ENCODE measurements at regions not wholly inside any gene's neighbourhood (a gene's known extent, or its start where the extent isn't known, plus 50 kb on each side); places are given as distances from the start of the nearest gene placed in this dataset.

GRCh38 chr3:21801631-21802030 is 50.6 kb upstream of the ZNF385D start:
- no peak for DNase-seq

- no peak for DNase-seq
These were observed 52.6 kb upstream of the ZNF385D start for GRCh38 chr3:21803604-21804003.

GRCh38 chr3:21804330-21804729 is 53.3 kb upstream of the ZNF385D start:
- no peak for DNase-seq

GRCh38 chr3:21806733-21807132 is 55.7 kb upstream of the ZNF385D start:
- DNase-seq: no peak

- DNase-seq: no peak
These were observed 74.7 kb upstream of the ZNF385D start for GRCh38 chr3:21825684-21826083.

DNA sequence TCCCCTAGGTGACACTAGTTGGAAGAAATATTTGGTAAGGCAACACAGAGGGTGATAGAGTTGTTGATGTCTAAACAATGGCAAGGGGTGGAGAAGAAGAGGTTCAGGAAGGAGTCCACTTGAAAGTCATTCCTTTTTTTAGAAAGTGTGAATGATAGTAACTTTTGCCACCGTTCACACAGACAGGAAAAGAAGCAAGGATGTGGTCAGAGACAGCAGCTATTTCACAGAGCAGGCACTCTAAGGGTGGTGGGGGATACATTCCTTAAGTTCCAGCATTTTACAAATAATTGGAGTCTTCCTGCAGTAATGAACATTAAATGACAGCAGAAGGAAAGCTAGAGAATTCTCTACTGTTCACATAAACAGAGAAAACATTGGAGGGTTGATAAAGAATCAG is 75.4 kb upstream of the ZNF385D start:
- DNase-seq: no peak

DNA sequence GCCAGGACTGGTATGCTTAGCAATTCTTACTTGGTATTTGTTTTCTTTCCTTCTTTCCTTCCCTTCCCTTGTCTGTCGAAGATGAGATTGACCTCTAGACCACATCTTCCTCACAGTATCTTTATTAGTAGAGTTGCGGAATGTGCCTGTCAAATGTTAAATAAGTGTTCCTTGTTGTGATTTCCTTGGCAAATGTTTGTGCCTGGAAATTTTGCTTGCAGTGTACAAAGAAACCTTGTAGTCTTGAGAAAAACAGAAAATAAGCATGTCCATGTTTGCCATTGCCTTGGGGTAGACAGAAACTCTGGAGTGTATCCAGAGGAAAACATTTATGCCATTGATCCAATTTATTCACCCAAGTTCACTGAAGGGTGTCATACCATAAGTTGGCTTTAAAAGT is 79.5 kb upstream of the ZNF385D start:
- DNase-seq: no peak

- DNase-seq: no peak
These were observed 84.3 kb upstream of the ZNF385D start for GRCh38 chr3:21835264-21835663.

- no peak for DNase-seq
These were observed 85.2 kb upstream of the ZNF385D start for GRCh38 chr3:21836227-21836626.

- no peak for DNase-seq
These were observed 88.2 kb upstream of the ZNF385D start for GRCh38 chr3:21839176-21839575.

- no peak for DNase-seq
These were observed 88.6 kb upstream of the ZNF385D start for GRCh38 chr3:21839592-21839991.

DNA sequence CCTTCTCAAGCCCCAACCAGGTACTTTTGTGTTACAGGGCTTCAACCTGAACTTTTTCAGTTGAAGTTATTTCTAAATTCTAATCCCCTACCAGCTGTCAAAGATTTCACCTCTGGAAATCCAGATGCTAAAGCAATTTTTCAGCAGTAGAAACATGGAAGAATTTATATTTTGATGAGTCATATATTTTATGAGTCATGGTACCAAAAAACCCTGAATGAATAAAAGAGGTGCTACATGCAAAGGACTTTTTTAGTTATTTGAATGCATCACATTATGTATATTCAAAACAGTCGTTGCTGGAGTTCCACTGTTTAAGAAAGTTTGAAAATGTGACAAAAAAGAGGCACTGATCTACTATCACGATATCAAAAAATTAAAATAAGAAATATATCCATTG is 96.0 kb upstream of the ZNF385D start:
- no peak for DNase-seq

- no peak for DNase-seq
These were observed 108.4 kb upstream of the ZNF385D start for GRCh38 chr3:21859124-21860081.

DNA sequence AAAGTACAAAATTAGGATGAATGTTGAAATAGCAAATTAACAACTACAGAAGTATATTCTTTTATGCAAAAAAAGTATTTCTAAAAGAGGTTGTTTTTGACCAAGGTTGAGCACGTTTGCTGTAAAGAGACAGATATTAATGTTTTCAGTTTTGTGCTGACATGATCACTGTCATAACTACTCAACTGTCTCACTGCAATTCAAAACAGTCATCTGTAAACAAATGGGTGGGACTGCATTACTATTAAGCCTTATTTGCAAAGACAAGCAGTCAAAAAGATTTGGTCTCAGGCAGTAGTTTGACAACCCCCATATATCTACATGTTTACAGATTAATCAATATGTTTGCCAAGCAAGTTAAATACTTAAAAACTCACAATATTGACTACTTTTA is 109.1 kb upstream of the ZNF385D start:
- DNase-seq: no peak

GRCh38 chr3:21860657-21861056 is 109.6 kb upstream of the ZNF385D start:
- DNase-seq: no peak

DNA sequence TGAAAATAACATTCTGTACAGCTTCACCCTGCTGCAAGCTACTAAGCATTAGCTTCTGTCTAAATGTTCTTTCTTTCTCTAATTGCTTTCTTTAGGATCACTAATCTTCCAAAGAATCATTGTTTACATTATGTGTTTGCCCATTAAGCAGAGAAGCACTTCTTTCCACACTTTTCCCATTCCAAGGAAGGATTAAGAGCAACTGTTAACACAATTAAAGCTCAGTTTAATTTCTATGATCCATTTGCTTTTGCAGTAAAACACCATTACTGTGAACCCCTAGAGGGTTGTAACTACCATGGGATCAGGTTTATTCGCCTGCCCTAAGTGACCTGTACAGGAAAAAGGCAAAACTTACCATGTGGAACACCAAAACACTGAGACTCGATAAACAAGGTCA is 125.8 kb upstream of the ZNF385D start:
- DNase-seq: no peak

- no peak for DNase-seq
These were observed 126.3 kb upstream of the ZNF385D start for GRCh38 chr3:21877214-21877754.

DNA sequence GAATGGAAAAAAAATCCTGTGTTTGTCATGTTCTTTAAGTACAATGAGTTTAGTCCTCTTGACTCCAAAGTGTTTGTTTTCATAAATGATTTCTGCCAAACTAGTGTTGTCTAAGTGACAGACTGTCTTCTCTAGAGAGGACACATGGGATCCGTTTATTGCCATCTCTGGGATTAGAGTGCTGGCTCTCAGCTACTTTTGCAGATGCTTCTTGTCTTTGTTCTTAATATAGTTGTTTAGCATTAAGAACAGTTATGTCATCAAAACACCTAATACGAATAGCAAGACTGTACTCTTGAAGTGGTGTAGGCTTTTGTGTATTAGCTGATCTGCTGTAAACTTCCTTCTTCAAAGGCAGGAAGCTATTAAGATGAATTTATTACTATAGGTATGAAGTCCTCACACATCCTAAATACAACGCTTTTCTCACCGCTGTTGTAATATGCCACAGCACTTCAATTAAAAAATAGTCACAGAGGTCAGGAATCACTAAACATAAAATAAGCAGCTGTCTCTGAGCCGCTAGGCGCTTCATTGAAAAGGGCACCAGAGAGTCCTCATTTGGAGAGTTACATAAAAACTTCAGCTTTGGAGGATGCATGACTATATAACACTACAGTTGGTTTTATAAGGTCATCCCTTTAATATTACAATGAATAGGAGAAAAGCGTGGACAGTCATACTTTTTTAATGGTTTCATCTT is 128.3 kb upstream of the ZNF385D start:
- DNase-seq: no peak

DNA sequence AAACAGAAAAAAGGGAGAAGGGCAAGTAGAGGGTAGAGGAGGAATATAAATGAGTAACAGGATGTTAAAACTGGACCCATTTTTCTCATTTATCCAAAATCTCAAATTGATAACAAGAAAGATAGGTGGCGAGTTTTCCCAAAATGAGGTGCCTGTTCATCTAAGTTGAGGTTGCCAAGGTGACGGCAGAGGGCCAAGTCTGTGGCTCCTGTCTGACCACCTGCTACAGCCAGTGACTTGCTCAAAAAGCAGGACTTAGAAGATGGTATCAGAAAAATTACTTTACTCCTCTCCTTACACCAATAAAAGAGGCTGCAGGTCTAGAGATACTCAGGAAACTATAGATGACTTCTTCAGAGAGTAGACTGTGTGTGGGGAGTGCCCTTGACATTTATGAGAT is 137.6 kb upstream of the ZNF385D start:
- DNase-seq: no peak

DNA sequence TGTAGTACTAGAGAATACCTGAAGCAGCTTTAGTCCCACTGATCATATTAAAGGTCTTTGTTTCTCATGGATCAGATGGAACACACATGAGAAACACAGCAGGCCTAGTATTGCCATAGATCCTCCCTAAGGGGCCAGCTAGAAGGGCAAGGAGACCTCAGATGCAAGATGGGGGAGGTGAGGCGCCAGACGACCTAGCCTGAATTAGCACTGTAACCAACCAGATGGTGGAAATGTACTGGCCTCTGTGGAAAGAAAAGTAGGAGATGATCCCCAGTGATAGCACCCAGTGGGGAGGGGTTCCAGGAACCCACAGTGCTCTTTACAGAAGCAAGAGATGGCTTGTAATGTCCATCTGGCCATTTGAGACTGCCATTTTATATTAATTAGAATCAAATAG is 138.2 kb upstream of the ZNF385D start:
- no peak for DNase-seq

GRCh38 chr3:21892104-21892503 is 141.1 kb upstream of the ZNF385D start:
- DNase-seq: no peak

- no peak for DNase-seq
These were observed 142.2 kb upstream of the ZNF385D start for GRCh38 chr3:21893242-21893641.

- peak in 1 of 3 donors; percentile 8 for DNase-seq
These were observed 143.7 kb upstream of the ZNF385D start for GRCh38 chr3:21894459-21895340.
